Testis (tissue), 2 donors: ENCODE measurements at regions not wholly inside any gene's neighbourhood (a gene's known extent, or its start where the extent isn't known, plus 50 kb on each side); places are given as distances from the start of the nearest gene placed in this dataset.

Experiments used
- DNase-seq: peaks from one replicate; pipeline ENCODE4 v3.0.0-alpha.2; 2019
- H3K27ac ChIP-seq, 2 donors: fragments of 200-600 bp; sonication (generic); one replicate each; pipeline ENCODE4 v1.5.1; 2019
- H3K27me3 ChIP-seq: fragments of 200-600 bp; sonication (generic); one replicate; pipeline ENCODE4 v1.5.1; 2019
- H3K36me3 ChIP-seq: fragments of 200-600 bp; sonication (generic); one replicate; pipeline ENCODE4 v1.5.1; 2017; ENCODE audit warnings: low read depth; ENCODE audit errors: missing control alignments
- H3K4me1 ChIP-seq: fragments of 200-600 bp; sonication (generic); one replicate; pipeline ENCODE4 v1.5.1; 2019
- H3K4me3 ChIP-seq, 2 donors: fragments of 200-600 bp; sonication (generic); one replicate each; pipeline ENCODE4 v1.5.1; 2017 to 2019
- H3K9me3 ChIP-seq: fragments of 200-600 bp; sonication (generic); one replicate; pipeline ENCODE4 v1.5.1; 2017
- CTCF ChIP-seq, 3 experiments: fragments of 450-650 bp in 2 of 3; fragments of 200-600 bp in 1 of 3; sonication (generic) in 1 of 3; IDR thresholded peaks; one replicate each; pipeline ENCODE4 v1.5.1; 2016 to 2019; ENCODE audit warnings: antibody characterized with exemption in 3 of 3, mild to moderate bottlenecking in 2 of 3, moderate library complexity in 1 of 3
- POLR2A ChIP-seq: fragments of 450-650 bp; IDR thresholded peaks from one replicate; pipeline ENCODE4 v1.6.1; 2017; ENCODE audit warnings: antibody characterized with exemption, mild to moderate bottlenecking, moderate library complexity
- WGBS, 2 donors: methylation state at CpG; one replicate each; pipeline ENCODE4 v1.1.5; 2018; 5-methylcytosine and 5-hydroxymethylcytosine counted together
- intact Hi-C: fragments of 100-400 bp; cut with DNase I; formaldehyde crosslinking; loops from one replicate; pipeline ENCODE4 v1.15.1; 2023; ENCODE audit warnings: low total_unique reads

GRCh38 chr14:96931751-96932150 is 134.6 kb downstream of the VRK1 start:
- no peak overlapping the region for H3K4me3 ChIP-seq
- intact Hi-C loops: no loop called here
- H3K36me3 ChIP-seq: no peaks in the 10 kb centered on the region
- no peaks in the 10 kb centered on the region for H3K9me3 ChIP-seq
- WGBS, 2 donors: 69 to 77% methylated on average over 12 to 17 of the region's 17 CpGs
- TF ChIP-seq POLR2A (no peak), CTCF (IDR thresholded peaks at IDR 0.05) (no peak)
- no peak overlapping the region for H3K27ac ChIP-seq
- H3K4me1 ChIP-seq: no peaks in the 10 kb centered on the region
- no peaks in the 10 kb centered on the region for H3K27me3 ChIP-seq
- DNase-seq: no peak

GRCh38 chr14:96934638-96935330 is 137.6 kb downstream of the VRK1 start:
- no peaks in the 10 kb centered on the region for H3K36me3 ChIP-seq
- no peak overlapping the region for H3K4me3 ChIP-seq
- H3K27ac ChIP-seq: no peak overlapping the region
- intact Hi-C loops: no loop called here
- 81 to 85% methylated on average over 13 of the region's 13 CpGs for WGBS, 2 donors
- TF ChIP-seq CTCF (IDR thresholded peaks at IDR 0.05) (no peak), POLR2A (no peak)
- H3K9me3 ChIP-seq: no peaks in the 10 kb centered on the region
- no peaks in the 10 kb centered on the region for H3K27me3 ChIP-seq
- no peaks in the 10 kb centered on the region for H3K4me1 ChIP-seq
- no peak for DNase-seq

- no peaks in the 10 kb centered on the region for H3K27me3 ChIP-seq
- no peak for DNase-seq
- H3K9me3 ChIP-seq: no peaks in the 10 kb centered on the region
- no peaks in the 10 kb centered on the region for H3K4me1 ChIP-seq
- WGBS, 2 donors: 63 to 67% methylated on average over 7 of the region's 7 CpGs
- no peaks in the 10 kb centered on the region for H3K36me3 ChIP-seq
- no peak overlapping the region for H3K27ac ChIP-seq
- no peak for TF ChIP-seq POLR2A
- TF ChIP-seq CTCF (IDR thresholded peaks at IDR 0.05): peak in 2 of 3 experiments; percentile 15 to 23
- intact Hi-C loops: no loop called here
- no peak overlapping the region for H3K4me3 ChIP-seq
Measured at GRCh38 chr14:96938946-96939345, 141.8 kb downstream of the VRK1 start.

- 38 to 42% methylated on average over 3 of the region's 3 CpGs for whole genome bisulfite sequencing, 2 donors
- Histone ChIP-seq H3K9me3 (no peaks in the 10 kb centered on the region), H3K4me1 (no peaks in the 10 kb centered on the region), H3K27ac (no peak overlapping the region), H3K27me3 (no peaks in the 10 kb centered on the region), H3K4me3 (no peak overlapping the region), H3K36me3 (no peaks in the 10 kb centered on the region)
- TF ChIP-seq POLR2A: no peak
- TF ChIP-seq CTCF (IDR thresholded peaks at IDR 0.05): no peak
- intact Hi-C loops: no loop called here
- DNase-seq: no peak
Measured at GRCh38 chr14:96940009-96940408, 142.8 kb downstream of the VRK1 start.

- DNase-seq: no peak
- intact Hi-C loops: no loop called here
- Histone ChIP-seq H3K4me3 (no peak overlapping the region), H3K9me3 (no peaks in the 10 kb centered on the region), H3K36me3 (no peaks in the 10 kb centered on the region), H3K4me1 (no peaks in the 10 kb centered on the region), H3K27ac (no peak overlapping the region), H3K27me3 (no peaks in the 10 kb centered on the region)
- TF ChIP-seq CTCF (IDR thresholded peaks at IDR 0.05) (no peak), POLR2A (no peak)
- 56 to 63% methylated on average over 6 of the region's 6 CpGs for whole genome bisulfite sequencing, 2 donors
Measured at GRCh38 chr14:96944297-96944696, 147.1 kb downstream of the VRK1 start.
